Coronary artery (tissue), 2 donors: ENCODE measurements at regions not wholly inside any gene's neighbourhood (a gene's known extent, or its start where the extent isn't known, plus 50 kb on each side); places are given as distances from the start of the nearest gene placed in this dataset.

ENCODE experiments used
- DNase-seq: peaks from one replicate; pipeline ENCODE4 v3.0.0-alpha.2; 2017; ENCODE audit warnings: low spot score
- H3K27ac ChIP-seq, 2 donors: fragments of 200-600 bp; sonication (generic); one replicate each; pipeline ENCODE4 v1.5.1; 2016 to 2019
- H3K4me3 ChIP-seq: fragments of 200-600 bp; sonication (generic); 2 replicates; pipeline ENCODE4 v1.5.1; 2016; ENCODE audit warnings: mild to moderate bottlenecking, moderate library complexity
- CTCF ChIP-seq: fragments of 200-600 bp; sonication (generic); IDR thresholded peaks from one replicate; pipeline ENCODE4 v1.5.1; 2019; ENCODE audit warnings: antibody characterized with exemption

- no peak for TF ChIP-seq CTCF
- Histone ChIP-seq H3K4me3 (no peak overlapping the region), H3K27ac (no peak overlapping the region)
- DNase-seq, result no peak
Measured at GRCh38 chr13:74203576-74203975, 69.4 kb upstream of the KLF12 start.

GRCh38 chr13:74202129-74202813, 68.1 kb upstream of the KLF12 start:
- H3K4me3 ChIP-seq, result no peak overlapping the region
- no peak for TF ChIP-seq CTCF
- no peak overlapping the region for H3K27ac ChIP-seq
- no peak for DNase-seq

- Histone ChIP-seq H3K4me3 (no peak overlapping the region), H3K27ac (no peak overlapping the region)
- no peak for DNase-seq
- TF ChIP-seq CTCF, result no peak
Measured at GRCh38 chr13:74201530-74201929, 67.3 kb upstream of the KLF12 start.

GRCh38 chr13:74200081-74200480, 65.9 kb upstream of the KLF12 start:
- H3K27ac ChIP-seq, result no peak overlapping the region
- no peak overlapping the region for H3K4me3 ChIP-seq
- no peak for DNase-seq
- TF ChIP-seq CTCF, result no peak

- TF ChIP-seq CTCF, result no peak
- Histone ChIP-seq H3K4me3 (no peak overlapping the region), H3K27ac (no peak overlapping the region)
- DNase-seq, result no peak
Measured at GRCh38 chr13:74197677-74198429, 63.6 kb upstream of the KLF12 start.

- TF ChIP-seq CTCF, result no peak
- DNase-seq, result no peak
- Histone ChIP-seq H3K4me3 (no peak overlapping the region), H3K27ac (no peak overlapping the region)
Measured at GRCh38 chr13:74194846-74195245, 60.6 kb upstream of the KLF12 start.

GRCh38 chr13:74193391-74193790, 59.2 kb upstream of the KLF12 start:
- TF ChIP-seq CTCF, result no peak
- no peak for DNase-seq
- no peak overlapping the region for H3K27ac ChIP-seq

More at GRCh38 chr13:74193391-74193790, 59.2 kb upstream of the KLF12 start:
- H3K4me3 ChIP-seq, result no peak overlapping the region
